ENCODE measurements at regions not wholly inside any gene's neighbourhood (a gene's known extent, or its start where the extent isn't known, plus 50 kb on each side); places are given as distances from the start of the nearest gene placed in this dataset.

GRCh38 chr22:25492841-25493734, 71.4 kb upstream of the GRK3 start (continued):
- TF ChIP-seq POGK (CRISPR knock-in tag; conservative IDR thresholded peaks at IDR 0.05) (no peak), HINFP (CRISPR knock-in tag; IDR thresholded peaks at IDR 0.05; ENCODE audit: low read depth) (no peak), ZNF720 (CRISPR knock-in tag; IDR thresholded peaks at IDR 0.05) (no peak), PCBP2 (optimal IDR thresholded peaks at IDR 0.05; ENCODE audit: low read depth, low read length, poor library complexity, severe bottlenecking) (no peak), AGO2 (optimal IDR thresholded peaks at IDR 0.05; ENCODE audit: low read depth, low read length) (no peak)

- DNase-seq (ENCODE audit: low spot score) (no peak), FAIRE-seq (no peak), ATAC-seq (no peak)
- Histone ChIP-seq H2AFZ (ENCODE audit: low read length) (no peak overlapping the region), H3K9ac (ENCODE audit: insufficient read depth, low read depth, low read length) (no peak overlapping the region), H3K9me3 (ENCODE audit: low read length) (no peaks in the 10 kb centered on the region), H3K27me3 (ENCODE audit: control insufficient read depth in 1 of 2, insufficient read depth in 2 of 2, low read length in 2 of 2) (no peaks in the 10 kb centered on the region), H3K79me2 (ENCODE audit: insufficient read depth, low read length) (no peaks in the 10 kb centered on the region), H3K27ac (ENCODE audit: extremely low read length, insufficient read depth, low read length) (no peak overlapping the region), H3K4me1 (ENCODE audit: insufficient read depth, low read length) (no peaks in the 10 kb centered on the region), H3K4me3 (replicated peaks in 1 of 3; ENCODE audit: insufficient read depth in 1 of 3, low read depth in 2 of 3, low read length in 3 of 3) (no peak overlapping the region), H3K36me3 (replicated peaks in 1 of 2; ENCODE audit: control insufficient read depth in 1 of 2, insufficient read depth in 2 of 2, low read length in 2 of 2) (no peaks in the 10 kb centered on the region), H4K20me1 (ENCODE audit: insufficient read depth, low read length) (0 out of 2 replicates have a peak, but pooled peaks cover 4% of the 10 kb centered on the region), H3K4me2 (ENCODE audit: low read depth, low read length) (no peak overlapping the region)
- no TSS peak for BruUV-seq (replicated peaks)
- intact Hi-C loops (cut with micrococcal nuclease; ENCODE audit: unreplicated experiment), result no loop called here
- WGBS (ENCODE audit: low lambda C conversion rate), result 96% methylated on average over 4 of the region's 4 CpGs
- in situ Hi-C loops (cut with HindIII; ENCODE audit: extremely low pct_ligation_motif_present, low pct_unique_long_range_greater_than_20kb), result no loop called here
- ChIA-PET CTCF (ENCODE audit: low intra/inter-chr PET ratio, low total read pairs) (no interaction called here), POLR2A (no interaction called here)
- no peak for TF ChIP-seq SATB2 (CRISPR knock-in tag; IDR thresholded peaks at IDR 0.05)
- TF ChIP-seq REPIN1 (CRISPR knock-in tag; IDR thresholded peaks at IDR 0.05; ENCODE audit: borderline replicate concordance, low read depth), result no peak
- no peak for TF ChIP-seq ZBTB14 (CRISPR knock-in tag; IDR thresholded peaks at IDR 0.05)
- TF ChIP-seq ZBTB26 (CRISPR knock-in tag; IDR thresholded peaks at IDR 0.05; ENCODE audit: borderline replicate concordance), result no peak
- TF ChIP-seq ZNF639 (CRISPR knock-in tag; conservative IDR thresholded peaks at IDR 0.05), result no peak
- TF ChIP-seq CC2D1A (CRISPR knock-in tag; IDR thresholded peaks at IDR 0.05), result no peak
- no peak for TF ChIP-seq ZNF350 (CRISPR knock-in tag; IDR thresholded peaks at IDR 0.05; ENCODE audit: borderline replicate concordance, low read depth)
- TF ChIP-seq ZNF121 (CRISPR knock-in tag; IDR thresholded peaks at IDR 0.05), result no peak
- TF ChIP-seq FOXC1 (CRISPR knock-in tag; IDR thresholded peaks at IDR 0.05; ENCODE audit: borderline replicate concordance), result no peak
- no peak for TF ChIP-seq ZNF570 (CRISPR knock-in tag; IDR thresholded peaks at IDR 0.05; ENCODE audit: borderline replicate concordance)
These were observed 70.7 kb upstream of the GRK3 start for GRCh38 chr22:25493794-25494193.

All from HepG2 (cell line).